ENCODE measurements at regions not wholly inside any gene's neighbourhood (a gene's known extent, or its start where the extent isn't known, plus 50 kb on each side); places are given as distances from the start of the nearest gene placed in this dataset.

DNA sequence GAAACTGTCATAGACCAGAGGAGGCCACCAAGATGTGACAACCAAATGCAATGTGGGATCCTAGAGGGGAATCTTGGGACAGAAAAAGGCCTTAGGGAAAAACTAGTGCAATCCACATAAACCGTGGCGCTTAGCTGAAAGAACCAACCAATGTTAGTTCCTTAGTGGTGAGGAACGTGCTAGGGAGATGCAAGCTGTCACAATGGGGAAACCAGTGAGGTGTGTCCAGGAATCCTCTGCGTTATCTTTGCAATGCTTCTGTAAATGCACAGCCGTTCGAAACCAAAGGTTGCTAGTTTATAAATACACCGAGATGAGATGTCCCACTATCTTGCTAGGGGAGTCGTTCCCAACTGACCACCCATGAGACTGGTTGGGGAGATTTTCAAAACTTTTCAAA lies 157.0 kb upstream of the ID2 start:
- Histone ChIP-seq H3K36me3 (replicated peaks in 1 of 2; ENCODE audit: control insufficient read depth in 2 of 2, insufficient read depth in 2 of 2, low read length in 2 of 2) (no peaks in the 10 kb centered on the region), H2BK5ac (ENCODE audit: low read length) (no peak overlapping the region), H2BK120ac (ENCODE audit: low read depth, low read length) (no peak overlapping the region), H3K4ac (ENCODE audit: low read length) (no peak overlapping the region), H3K4me2 (ENCODE audit: insufficient read depth, low read length, poor library complexity, severe bottlenecking) (no peak overlapping the region), H2BK12ac (ENCODE audit: low read length) (no peak overlapping the region), H3K4me1 (ENCODE audit: control insufficient read depth in 2 of 2, insufficient read depth in 1 of 2, low read depth in 1 of 2, low read length in 2 of 2) (peaks cover 0 to 3% of the 10 kb centered on the region in 2 donors), H3K18ac (ENCODE audit: low read length) (no peak overlapping the region), H3K27me3 (ENCODE audit: control insufficient read depth in 3 of 3, insufficient read depth in 3 of 3, low read depth in 1 of 3, low read length in 3 of 3) (no peaks in the 10 kb centered on the region), H3K9ac (ENCODE audit: low read depth, low read length, poor library complexity) (no peak overlapping the region), H3K14ac (ENCODE audit: low read length) (no peak overlapping the region), H3K23ac (ENCODE audit: low read depth, low read length, poor library complexity) (no peak overlapping the region), H3K4me3 (ENCODE audit: low read length in 2 of 2) (no peak overlapping the region), H3K27ac (replicated peaks; ENCODE audit: low read length) (no peak overlapping the region), H4K8ac (ENCODE audit: low read depth, low read length) (no peak overlapping the region), H4K91ac (ENCODE audit: low read depth, low read length, poor library complexity) (no peak overlapping the region), H2AFZ (ENCODE audit: low read length) (no peak overlapping the region), H2AK5ac (ENCODE audit: low read depth, low read length) (no peak overlapping the region), H2BK15ac (ENCODE audit: low read length) (no peak overlapping the region), H3K9me3 (replicated peaks in 1 of 2; ENCODE audit: control insufficient read depth in 2 of 2, insufficient read depth in 1 of 2, low read depth in 1 of 2, low read length in 2 of 2) (no peaks in the 10 kb centered on the region), H3K79me1 (ENCODE audit: low read depth, low read length) (no peaks in the 10 kb centered on the region)
- no peak for DNase-seq (ENCODE audit: low spot score)
- WGBS, 2 donors (ENCODE audit: extremely low coverage in 2 of 2, insufficient read length in 2 of 2, insufficient replicate concordance in 1 of 2), result no CpG with 5 or more reads among the region's 8 CpGs

DNA sequence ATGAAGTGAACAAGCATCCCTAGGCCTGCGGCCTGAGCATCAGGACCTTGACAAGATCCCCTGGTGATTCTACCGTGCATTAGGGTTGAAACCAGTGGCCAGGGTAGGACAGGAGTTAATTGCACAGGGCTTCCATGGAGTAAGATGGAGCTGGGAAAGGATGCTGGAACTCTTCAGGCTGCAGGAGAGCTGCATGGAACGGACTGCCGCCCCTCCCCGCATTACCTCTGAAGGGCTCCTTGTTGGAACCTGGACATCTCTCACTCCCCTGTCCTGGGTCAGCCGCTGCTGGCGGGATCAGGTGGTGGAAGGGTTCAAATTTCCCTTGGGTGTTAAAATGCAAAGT lies 156.6 kb upstream of the ID2 start:
- Histone ChIP-seq H3K9me3 (replicated peaks in 1 of 2; ENCODE audit: control insufficient read depth in 2 of 2, insufficient read depth in 1 of 2, low read depth in 1 of 2, low read length in 2 of 2) (no peaks in the 10 kb centered on the region), H3K4me3 (ENCODE audit: low read length in 2 of 2) (no peak overlapping the region), H4K91ac (ENCODE audit: low read depth, low read length, poor library complexity) (no peak overlapping the region), H4K8ac (ENCODE audit: low read depth, low read length) (no peak overlapping the region), H3K79me1 (ENCODE audit: low read depth, low read length) (no peaks in the 10 kb centered on the region), H3K27ac (replicated peaks; ENCODE audit: low read length) (no peak overlapping the region), H3K4ac (ENCODE audit: low read length) (no peak overlapping the region), H3K27me3 (ENCODE audit: control insufficient read depth in 3 of 3, insufficient read depth in 3 of 3, low read depth in 1 of 3, low read length in 3 of 3) (no peaks in the 10 kb centered on the region), H2AFZ (ENCODE audit: low read length) (no peak overlapping the region), H3K4me2 (ENCODE audit: insufficient read depth, low read length, poor library complexity, severe bottlenecking) (no peak overlapping the region), H3K18ac (ENCODE audit: low read length) (no peak overlapping the region), H3K14ac (ENCODE audit: low read length) (no peak overlapping the region), H2BK12ac (ENCODE audit: low read length) (no peak overlapping the region), H2BK15ac (ENCODE audit: low read length) (no peak overlapping the region), H3K4me1 (ENCODE audit: control insufficient read depth in 2 of 2, insufficient read depth in 1 of 2, low read depth in 1 of 2, low read length in 2 of 2) (peaks cover 0 to 3% of the 10 kb centered on the region in 2 donors), H2AK5ac (ENCODE audit: low read depth, low read length) (peak overlapping the region; percentile 56), H2BK120ac (ENCODE audit: low read depth, low read length) (no peak overlapping the region), H3K36me3 (replicated peaks in 1 of 2; ENCODE audit: control insufficient read depth in 2 of 2, insufficient read depth in 2 of 2, low read length in 2 of 2) (no peaks in the 10 kb centered on the region), H3K23ac (ENCODE audit: low read depth, low read length, poor library complexity) (no peak overlapping the region), H2BK5ac (ENCODE audit: low read length) (no peak overlapping the region), H3K9ac (ENCODE audit: low read depth, low read length, poor library complexity) (no peak overlapping the region)
- no CpG with 5 or more reads among the region's 7 CpGs for WGBS, 2 donors (ENCODE audit: extremely low coverage in 2 of 2, insufficient read length in 2 of 2, insufficient replicate concordance in 1 of 2)
- no peak for DNase-seq (ENCODE audit: low spot score)

DNA sequence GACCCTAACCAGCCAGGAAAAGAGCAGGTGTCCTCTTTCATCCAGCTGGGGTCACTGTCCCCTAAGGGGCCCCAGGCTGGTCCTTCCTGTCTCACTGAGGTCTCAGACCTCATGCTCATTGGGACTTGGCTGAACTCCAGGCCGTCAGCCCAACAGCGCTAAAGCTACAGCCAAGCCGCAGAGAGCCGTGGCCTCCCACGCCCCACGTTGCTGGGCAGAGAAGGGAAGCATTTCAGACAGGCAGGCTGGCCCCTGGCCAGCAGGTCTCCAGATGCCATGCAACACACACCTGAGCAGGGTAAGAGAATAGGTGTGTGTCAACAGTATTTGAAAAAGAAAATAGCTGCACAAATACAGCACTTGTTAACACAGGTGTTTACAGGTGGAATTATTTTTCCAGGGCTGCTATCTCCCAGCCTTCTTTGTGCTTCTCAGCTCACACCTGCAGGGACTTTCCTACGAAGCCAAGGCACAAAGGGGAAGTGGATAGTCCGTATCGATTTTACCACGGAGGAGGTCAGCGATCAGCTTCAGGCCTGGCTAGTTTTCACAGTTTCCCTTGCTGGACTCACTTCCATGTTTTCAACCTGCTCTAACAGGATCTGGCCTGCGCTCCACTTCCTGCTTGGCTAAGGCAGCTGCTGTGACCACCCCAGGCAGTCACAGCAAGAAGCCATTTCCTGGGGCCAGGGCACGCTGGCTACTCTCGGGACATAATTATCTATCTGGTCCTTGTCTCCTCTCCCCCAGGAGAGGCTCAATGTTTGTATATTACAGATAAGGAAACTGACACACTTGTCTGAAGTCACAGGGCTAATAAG lies 156.1 kb upstream of the ID2 start:
- Histone ChIP-seq H4K8ac (ENCODE audit: low read depth, low read length) (no peak overlapping the region), H3K23ac (ENCODE audit: low read depth, low read length, poor library complexity) (no peak overlapping the region), H3K27me3 (ENCODE audit: control insufficient read depth in 3 of 3, insufficient read depth in 3 of 3, low read depth in 1 of 3, low read length in 3 of 3) (no peaks in the 10 kb centered on the region), H3K36me3 (replicated peaks in 1 of 2; ENCODE audit: control insufficient read depth in 2 of 2, insufficient read depth in 2 of 2, low read length in 2 of 2) (no peaks in the 10 kb centered on the region), H2AK5ac (ENCODE audit: low read depth, low read length) (peak overlapping the region; percentile 56), H3K27ac (replicated peaks; ENCODE audit: low read length) (no peak overlapping the region), H2BK5ac (ENCODE audit: low read length) (no peak overlapping the region), H3K4me2 (ENCODE audit: insufficient read depth, low read length, poor library complexity, severe bottlenecking) (no peak overlapping the region), H2BK120ac (ENCODE audit: low read depth, low read length) (no peak overlapping the region), H3K18ac (ENCODE audit: low read length) (peak overlapping the region; percentile 73), H2AFZ (ENCODE audit: low read length) (peak overlapping the region; percentile 47), H2BK12ac (ENCODE audit: low read length) (no peak overlapping the region), H3K79me1 (ENCODE audit: low read depth, low read length) (no peaks in the 10 kb centered on the region), H3K14ac (ENCODE audit: low read length) (no peak overlapping the region), H3K4ac (ENCODE audit: low read length) (no peak overlapping the region), H4K91ac (ENCODE audit: low read depth, low read length, poor library complexity) (no peak overlapping the region), H3K4me3 (ENCODE audit: low read length in 2 of 2) (no peak overlapping the region), H2BK15ac (ENCODE audit: low read length) (no peak overlapping the region), H3K9me3 (replicated peaks in 1 of 2; ENCODE audit: control insufficient read depth in 2 of 2, insufficient read depth in 1 of 2, low read depth in 1 of 2, low read length in 2 of 2) (no peaks in the 10 kb centered on the region), H3K9ac (ENCODE audit: low read depth, low read length, poor library complexity) (no peak overlapping the region), H3K4me1 (ENCODE audit: control insufficient read depth in 2 of 2, insufficient read depth in 1 of 2, low read depth in 1 of 2, low read length in 2 of 2) (peaks cover 0 to 2% of the 10 kb centered on the region in 2 donors)
- WGBS, 2 donors (ENCODE audit: extremely low coverage in 2 of 2, insufficient read length in 2 of 2, insufficient replicate concordance in 1 of 2), result no CpG with 5 or more reads among the region's 14 CpGs
- no peak for DNase-seq (ENCODE audit: low spot score)

- Histone ChIP-seq H3K18ac (ENCODE audit: low read length) (no peak overlapping the region), H3K23ac (ENCODE audit: low read depth, low read length, poor library complexity) (no peak overlapping the region), H2BK15ac (ENCODE audit: low read length) (no peak overlapping the region), H3K4me1 (ENCODE audit: control insufficient read depth in 2 of 2, insufficient read depth in 1 of 2, low read depth in 1 of 2, low read length in 2 of 2) (peaks cover 0 to 2% of the 10 kb centered on the region in 2 donors), H3K79me1 (ENCODE audit: low read depth, low read length) (no peaks in the 10 kb centered on the region), H2AFZ (ENCODE audit: low read length) (peak overlapping the region; percentile 47), H3K9me3 (replicated peaks in 1 of 2; ENCODE audit: control insufficient read depth in 2 of 2, insufficient read depth in 1 of 2, low read depth in 1 of 2, low read length in 2 of 2) (peaks cover 2 to 4% of the 10 kb centered on the region in 2 donors), H3K27me3 (ENCODE audit: control insufficient read depth in 3 of 3, insufficient read depth in 3 of 3, low read depth in 1 of 3, low read length in 3 of 3) (no peaks in the 10 kb centered on the region), H3K9ac (ENCODE audit: low read depth, low read length, poor library complexity) (no peak overlapping the region), H3K4ac (ENCODE audit: low read length) (no peak overlapping the region), H3K27ac (replicated peaks; ENCODE audit: low read length) (no peak overlapping the region), H3K4me2 (ENCODE audit: insufficient read depth, low read length, poor library complexity, severe bottlenecking) (no peak overlapping the region), H2BK12ac (ENCODE audit: low read length) (no peak overlapping the region), H3K4me3 (ENCODE audit: low read length in 2 of 2) (no peak overlapping the region), H4K91ac (ENCODE audit: low read depth, low read length, poor library complexity) (no peak overlapping the region), H3K36me3 (replicated peaks in 1 of 2; ENCODE audit: control insufficient read depth in 2 of 2, insufficient read depth in 2 of 2, low read length in 2 of 2) (no peaks in the 10 kb centered on the region), H2BK120ac (ENCODE audit: low read depth, low read length) (no peak overlapping the region), H3K14ac (ENCODE audit: low read length) (no peak overlapping the region), H2BK5ac (ENCODE audit: low read length) (no peak overlapping the region), H4K8ac (ENCODE audit: low read depth, low read length) (no peak overlapping the region), H2AK5ac (ENCODE audit: low read depth, low read length) (no peak overlapping the region)
- no CpG with 5 or more reads among the region's 3 CpGs for WGBS, 2 donors (ENCODE audit: extremely low coverage in 2 of 2, insufficient read length in 2 of 2, insufficient replicate concordance in 1 of 2)
- no peak for DNase-seq (ENCODE audit: low spot score)
These were observed 155.5 kb upstream of the ID2 start for GRCh38 chr2:8526403-8526696.

Data from neuronal stem cell (in vitro differentiated cells).